Ascending aorta (tissue), 2 donors: ENCODE measurements at regions not wholly inside any gene's neighbourhood (a gene's known extent, or its start where the extent isn't known, plus 50 kb on each side); places are given as distances from the start of the nearest gene placed in this dataset.

Source experiments
- DNase-seq, 2 donors: peaks; one replicate each; pipeline ENCODE4 v3.0.0-alpha.2; 2019; ENCODE audit warnings: low spot score in 2 of 2
- H3K27ac ChIP-seq, 2 donors: fragments of 200-600 bp; sonication (generic); one replicate each; pipeline ENCODE4 v1.5.1; 2016 to 2017; ENCODE audit warnings: mild to moderate bottlenecking in 1 of 2
- H3K27me3 ChIP-seq: fragments of 200-600 bp; sonication (generic); one replicate; pipeline ENCODE4 v1.5.1; 2017
- H3K36me3 ChIP-seq, 2 donors: fragments of 200-600 bp; sonication (generic); one replicate each; pipeline ENCODE4 v1.5.1; 2016
- H3K4me1 ChIP-seq, 2 donors: fragments of 200-600 bp; sonication (generic); one replicate each; pipeline ENCODE4 v1.5.1; 2016 to 2017; ENCODE audit warnings: mild to moderate bottlenecking in 1 of 2
- H3K4me3 ChIP-seq, 2 donors: fragments of 200-600 bp; sonication (generic); one replicate each; pipeline ENCODE4 v1.5.1; 2016 to 2017; ENCODE audit warnings: mild to moderate bottlenecking in 1 of 2
- H3K9me3 ChIP-seq, 2 donors: fragments of 200-600 bp; sonication (generic); one replicate each; pipeline ENCODE4 v1.5.1; 2016
- intact Hi-C: fragments of 100-400 bp; cut with DNase I; formaldehyde crosslinking; loops from one replicate; pipeline ENCODE4 v1.15.1; 2023
- TF ChIP-seq, protein P1 (sequence below), 3 experiments: fragments of 200-600 bp in 2 of 3; fragments of 450-650 bp in 1 of 3; sonication (generic) in 2 of 3; IDR thresholded peaks; one replicate each; pipeline ENCODE4 v1.5.1; 2016 to 2019; ENCODE audit warnings: antibody characterized with exemption in 3 of 3, mild to moderate bottlenecking in 1 of 3, moderate library complexity in 1 of 3

- intact Hi-C loops, result no loop called here
These were observed 77.0 kb upstream of the SEMA3A start for GRCh38 chr7:84271543-84271942.

DNA sequence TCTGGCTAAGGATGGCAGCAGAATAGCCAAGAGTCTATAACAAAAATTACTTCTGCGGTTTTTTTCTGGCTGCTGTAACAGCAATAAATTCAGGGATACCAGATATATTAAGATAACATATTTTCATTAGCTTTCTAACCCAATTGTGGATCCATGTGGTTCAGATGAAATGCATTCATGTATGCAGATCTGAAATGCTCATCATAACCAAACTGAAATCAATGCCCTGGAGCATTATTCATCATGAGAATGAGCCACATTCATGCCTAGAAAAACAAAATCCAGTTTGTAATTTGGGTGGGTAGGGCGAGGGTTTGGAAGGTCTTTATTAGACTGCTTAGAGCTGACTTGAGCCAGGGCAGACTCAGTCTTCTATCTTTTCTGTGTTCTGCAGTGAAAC is 69.8 kb upstream of the SEMA3A start:
- TF ChIP-seq, protein P1, sequence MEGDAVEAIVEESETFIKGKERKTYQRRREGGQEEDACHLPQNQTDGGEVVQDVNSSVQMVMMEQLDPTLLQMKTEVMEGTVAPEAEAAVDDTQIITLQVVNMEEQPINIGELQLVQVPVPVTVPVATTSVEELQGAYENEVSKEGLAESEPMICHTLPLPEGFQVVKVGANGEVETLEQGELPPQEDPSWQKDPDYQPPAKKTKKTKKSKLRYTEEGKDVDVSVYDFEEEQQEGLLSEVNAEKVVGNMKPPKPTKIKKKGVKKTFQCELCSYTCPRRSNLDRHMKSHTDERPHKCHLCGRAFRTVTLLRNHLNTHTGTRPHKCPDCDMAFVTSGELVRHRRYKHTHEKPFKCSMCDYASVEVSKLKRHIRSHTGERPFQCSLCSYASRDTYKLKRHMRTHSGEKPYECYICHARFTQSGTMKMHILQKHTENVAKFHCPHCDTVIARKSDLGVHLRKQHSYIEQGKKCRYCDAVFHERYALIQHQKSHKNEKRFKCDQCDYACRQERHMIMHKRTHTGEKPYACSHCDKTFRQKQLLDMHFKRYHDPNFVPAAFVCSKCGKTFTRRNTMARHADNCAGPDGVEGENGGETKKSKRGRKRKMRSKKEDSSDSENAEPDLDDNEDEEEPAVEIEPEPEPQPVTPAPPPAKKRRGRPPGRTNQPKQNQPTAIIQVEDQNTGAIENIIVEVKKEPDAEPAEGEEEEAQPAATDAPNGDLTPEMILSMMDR (IDR thresholded peaks at IDR 0.05), result no peak
- Histone ChIP-seq H3K27me3 (no peaks in the 10 kb centered on the region), H3K9me3 (no peaks in the 10 kb centered on the region), H3K4me1 (no peaks in the 10 kb centered on the region), H3K36me3 (no peaks in the 10 kb centered on the region), H3K4me3 (no peak overlapping the region), H3K27ac (no peak overlapping the region)
- intact Hi-C loops, result no loop called here
- DNase-seq, result no peak

More at GRCh38 chr7:84271543-84271942, 77.0 kb upstream of the SEMA3A start:
- no peak overlapping the region for H3K27ac ChIP-seq
- DNase-seq, result no peak
- H3K27me3 ChIP-seq, result no peaks in the 10 kb centered on the region
- no peaks in the 10 kb centered on the region for H3K4me1 ChIP-seq
- TF ChIP-seq, protein P1 (IDR thresholded peaks at IDR 0.05), result no peak
- H3K4me3 ChIP-seq, result no peak overlapping the region
- H3K9me3 ChIP-seq, result no peaks in the 10 kb centered on the region
- no peaks in the 10 kb centered on the region for H3K36me3 ChIP-seq

DNA sequence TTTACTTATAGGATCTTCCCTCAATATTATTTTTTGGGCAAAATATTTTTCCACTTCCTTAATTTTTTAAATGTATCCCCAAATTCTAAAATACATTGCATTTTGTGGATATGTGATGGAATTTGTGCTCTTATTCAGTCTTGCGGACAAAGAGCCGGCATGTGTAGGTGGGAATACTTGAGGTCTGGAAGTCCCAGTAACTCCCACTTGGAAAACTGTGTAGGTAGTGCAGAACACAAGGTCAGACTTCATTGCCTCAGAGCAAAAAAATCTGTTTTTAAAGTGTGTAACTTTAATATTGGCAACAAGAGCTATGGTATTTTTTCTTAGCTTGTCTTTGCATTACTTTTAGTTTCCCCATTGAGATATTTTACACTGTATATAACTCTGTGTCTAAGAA is 68.5 kb upstream of the SEMA3A start:
- Histone ChIP-seq H3K4me1 (no peaks in the 10 kb centered on the region), H3K9me3 (no peaks in the 10 kb centered on the region), H3K27ac (no peak overlapping the region), H3K27me3 (no peaks in the 10 kb centered on the region), H3K36me3 (no peaks in the 10 kb centered on the region), H3K4me3 (no peak overlapping the region)
- no peak for DNase-seq
- TF ChIP-seq, protein P1 (IDR thresholded peaks at IDR 0.05), result no peak
- intact Hi-C loops, result no loop called here

- no peaks in the 10 kb centered on the region for H3K27me3 ChIP-seq
- no peak for DNase-seq
- H3K27ac ChIP-seq, result no peak overlapping the region
- intact Hi-C loops, result no loop called here
- H3K9me3 ChIP-seq, result no peaks in the 10 kb centered on the region
- TF ChIP-seq, protein P1 (IDR thresholded peaks at IDR 0.05), result no peak
- no peaks in the 10 kb centered on the region for H3K36me3 ChIP-seq
- no peak overlapping the region for H3K4me3 ChIP-seq
- no peaks in the 10 kb centered on the region for H3K4me1 ChIP-seq
These were observed 66.9 kb upstream of the SEMA3A start for GRCh38 chr7:84261509-84261908.

DNA sequence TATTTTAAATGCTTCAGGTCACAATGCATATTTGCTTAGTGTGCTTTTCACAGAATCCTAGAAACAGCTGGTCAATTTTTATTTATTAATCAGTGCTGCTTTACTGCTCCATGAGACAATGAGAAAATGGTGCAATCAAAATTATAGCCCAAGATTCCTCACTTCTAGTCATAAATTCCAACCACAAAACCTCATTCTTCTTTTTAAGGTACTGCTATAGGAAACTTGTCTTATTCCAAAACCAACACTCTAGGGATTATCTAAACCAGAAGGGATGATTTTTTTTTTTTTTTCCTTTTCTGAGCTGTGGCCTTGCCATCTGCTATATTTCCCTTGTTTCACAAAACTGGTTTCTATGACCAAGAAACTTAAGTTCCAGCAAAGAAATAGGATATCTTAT is 64.0 kb upstream of the SEMA3A start:
- no peak for DNase-seq
- H3K36me3 ChIP-seq, result no peaks in the 10 kb centered on the region
- no peaks in the 10 kb centered on the region for H3K9me3 ChIP-seq
- no peaks in the 10 kb centered on the region for H3K4me1 ChIP-seq
- TF ChIP-seq, protein P1 (IDR thresholded peaks at IDR 0.05), result no peak
- H3K27me3 ChIP-seq, result no peaks in the 10 kb centered on the region
- no peak overlapping the region for H3K27ac ChIP-seq
- intact Hi-C loops, result no loop called here
- no peak overlapping the region for H3K4me3 ChIP-seq

DNA sequence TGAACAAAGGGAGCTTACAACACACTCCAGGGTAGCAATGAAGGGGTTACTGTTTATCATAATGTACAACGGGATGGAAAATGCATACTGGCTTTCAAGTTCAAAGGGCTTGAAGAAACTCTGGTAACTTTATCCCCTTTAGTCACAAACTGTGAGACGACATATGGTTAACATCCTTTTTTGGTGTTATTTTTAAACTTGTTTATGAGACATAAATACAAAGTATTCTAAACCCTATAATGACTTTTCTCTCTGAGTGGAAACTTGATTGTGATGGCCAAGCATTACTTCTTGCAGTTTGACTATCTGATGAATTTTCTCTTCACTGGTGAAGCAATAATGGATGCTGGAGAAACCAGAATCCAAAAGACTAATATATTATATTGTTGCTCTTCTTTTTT is 62.0 kb upstream of the SEMA3A start:
- no peak overlapping the region for H3K4me3 ChIP-seq
- intact Hi-C loops, result no loop called here
- no peaks in the 10 kb centered on the region for H3K4me1 ChIP-seq
- no peak overlapping the region for H3K27ac ChIP-seq
- no peaks in the 10 kb centered on the region for H3K27me3 ChIP-seq
- no peaks in the 10 kb centered on the region for H3K36me3 ChIP-seq
- DNase-seq, result no peak
- TF ChIP-seq, protein P1 (IDR thresholded peaks at IDR 0.05), result no peak
- no peaks in the 10 kb centered on the region for H3K9me3 ChIP-seq
